ENCODE measurements at regions not wholly inside any gene's neighbourhood (a gene's known extent, or its start where the extent isn't known, plus 50 kb on each side); places are given as distances from the start of the nearest gene placed in this dataset.
"Not testable (repeated sequence)": the region's sequence is repeated elsewhere in the genome, so short reads cannot be mapped to it uniquely, and the experiment has no call there.

- DNase-seq (ENCODE audit: low spot score): no peak
These were observed 160.2 kb upstream of the SVIL start for GRCh38 chr10:29794776-29795611.

DNA sequence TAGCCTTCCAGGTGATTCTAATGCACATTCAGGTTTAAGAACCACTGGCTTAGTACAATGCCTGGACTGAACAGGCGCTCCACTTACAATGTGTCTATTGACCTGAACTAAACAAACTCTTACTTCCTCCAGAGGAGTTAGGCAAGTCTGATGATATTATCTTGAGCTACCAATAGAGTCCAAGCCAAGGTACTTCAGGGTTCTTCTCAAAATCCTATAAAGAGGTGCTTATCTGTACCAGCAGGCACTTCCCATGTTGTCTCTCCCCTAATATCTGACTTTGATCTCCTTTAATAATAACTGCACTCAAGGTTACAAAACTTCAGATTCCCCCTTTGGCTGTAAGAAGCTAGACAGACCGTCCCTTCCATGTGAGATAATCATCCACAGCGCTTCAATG lies 157.0 kb upstream of the SVIL start:
- DNase-seq (ENCODE audit: low spot score): no peak

DNA sequence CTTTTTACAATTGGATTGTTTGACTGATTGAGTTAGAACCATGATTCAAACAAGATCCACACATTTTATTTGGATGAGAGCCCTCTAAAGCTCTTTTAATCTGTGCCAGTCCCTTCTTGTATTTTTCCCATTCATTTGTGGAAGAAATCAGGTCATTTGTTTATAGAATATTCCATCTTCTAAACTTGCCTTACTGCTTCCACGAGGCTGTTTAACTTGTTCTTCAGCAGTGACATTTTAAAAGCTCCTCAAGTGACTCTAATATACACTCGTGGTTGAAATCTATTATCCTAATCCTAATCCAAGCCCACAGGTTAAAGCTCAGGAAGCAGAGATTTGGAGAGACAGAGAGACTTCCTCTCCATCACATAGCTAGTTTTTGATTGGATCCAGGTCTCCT lies 155.4 kb upstream of the SVIL start:
- DNase-seq (ENCODE audit: low spot score): no peak

- DNase-seq (ENCODE audit: low spot score): no peak
These were observed 153.3 kb upstream of the SVIL start for GRCh38 chr10:29788113-29788512.

GRCh38 chr10:29785701-29786100 lies 150.9 kb upstream of the SVIL start:
- DNase-seq (ENCODE audit: low spot score): no peak

GRCh38 chr10:29784175-29784773 lies 149.5 kb upstream of the SVIL start:
- no peak for DNase-seq (ENCODE audit: low spot score)

- DNase-seq (ENCODE audit: low spot score): no peak
These were observed 148.6 kb upstream of the SVIL start for GRCh38 chr10:29783201-29783947.

- no peak for DNase-seq (ENCODE audit: low spot score)
These were observed 145.9 kb upstream of the SVIL start for GRCh38 chr10:29780639-29781038.

DNA sequence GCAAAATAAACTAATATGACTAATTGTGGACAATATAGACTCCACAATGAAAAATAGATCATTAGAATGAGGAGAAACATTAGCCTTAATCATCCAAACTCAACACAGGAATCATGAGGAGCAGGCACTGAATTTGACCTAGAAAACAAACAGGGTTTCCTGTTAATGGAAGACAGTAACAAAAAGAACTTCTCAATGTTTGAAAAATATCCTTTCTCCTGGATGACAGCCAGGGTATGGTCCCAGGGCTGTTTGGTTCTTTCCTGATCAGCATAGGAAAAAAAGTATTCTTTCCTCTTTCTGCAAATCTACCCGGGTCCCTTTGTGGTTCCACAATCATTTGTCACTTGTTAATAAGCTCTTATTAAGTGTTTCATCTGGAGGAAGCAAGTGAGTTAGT lies 145.3 kb upstream of the SVIL start:
- no peak for DNase-seq (ENCODE audit: low spot score)

- DNase-seq (ENCODE audit: low spot score): no peak
These were observed 141.5 kb upstream of the SVIL start for GRCh38 chr10:29776246-29776645.

DNA sequence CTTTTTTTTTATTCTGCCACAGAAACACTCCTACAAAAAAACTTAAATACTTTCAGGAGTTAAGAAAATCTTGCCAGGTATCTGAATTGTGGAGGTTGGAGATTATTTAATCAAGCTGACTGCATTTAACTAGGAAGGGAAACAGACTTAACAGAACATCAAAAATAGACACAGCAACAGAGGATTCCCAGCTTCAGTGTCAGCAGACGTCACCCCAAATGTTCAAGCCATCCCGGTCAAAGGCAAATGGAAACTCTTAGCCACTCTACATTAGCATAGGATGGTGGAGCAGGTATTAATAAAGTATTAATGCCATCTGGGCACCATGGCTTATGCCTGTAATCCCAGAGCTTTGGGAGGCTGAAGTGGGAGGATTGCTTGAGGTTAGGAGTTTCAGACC lies 139.7 kb upstream of the SVIL start:
- no peak for DNase-seq (ENCODE audit: low spot score)

- no peak for DNase-seq (ENCODE audit: low spot score)
These were observed 138.9 kb upstream of the SVIL start for GRCh38 chr10:29773675-29774091.

DNA sequence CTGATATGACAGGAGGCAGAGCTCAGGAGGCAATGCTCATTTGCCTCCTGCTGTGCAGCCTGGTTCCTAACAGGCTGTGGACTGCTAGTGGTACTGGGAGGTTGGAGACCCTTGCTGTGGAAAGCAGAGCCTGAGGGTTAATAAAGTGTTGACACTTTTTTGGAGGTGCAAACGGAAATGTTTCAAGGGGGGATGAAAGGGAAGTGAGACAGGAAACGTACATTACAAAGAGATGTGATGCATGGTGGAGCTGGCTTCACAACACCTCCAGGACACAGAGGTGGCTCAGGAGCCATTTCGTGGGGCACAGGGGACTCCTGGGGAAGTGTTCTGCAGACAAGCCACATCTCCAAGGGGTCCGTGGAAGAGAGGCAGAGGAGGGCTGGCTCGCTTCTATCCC lies 137.6 kb upstream of the SVIL start:
- no peak for DNase-seq (ENCODE audit: low spot score)

GRCh38 chr10:29771376-29771775 lies 136.6 kb upstream of the SVIL start:
- no peak for DNase-seq (ENCODE audit: low spot score)

GRCh38 chr10:29769277-29769676 lies 134.5 kb upstream of the SVIL start:
- not testable (repeated sequence) for DNase-seq (ENCODE audit: low spot score)

- no peak for DNase-seq (ENCODE audit: low spot score)
These were observed 133.2 kb upstream of the SVIL start for GRCh38 chr10:29767968-29768367.

- DNase-seq (ENCODE audit: low spot score): no peak
These were observed 132.0 kb upstream of the SVIL start for GRCh38 chr10:29766753-29767152.

DNA sequence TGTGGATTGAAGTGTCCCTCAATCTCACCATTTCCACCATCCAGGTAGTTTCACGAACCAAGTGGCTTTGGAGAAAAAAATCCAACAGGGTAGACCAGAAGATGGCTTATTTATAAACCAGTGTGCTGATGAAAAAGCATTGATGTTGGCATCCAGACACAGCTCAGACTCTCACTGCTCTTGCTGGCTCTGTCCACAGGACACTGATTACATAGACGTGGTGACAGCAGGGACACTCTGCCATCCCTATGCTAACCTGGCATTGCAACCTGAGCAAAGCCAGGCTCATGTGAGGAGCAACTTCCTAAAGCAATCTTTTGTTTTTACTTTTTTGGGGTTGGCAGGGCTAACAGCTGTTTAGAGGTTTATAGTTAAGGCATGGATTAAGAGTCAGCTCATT lies 130.6 kb upstream of the SVIL start:
- no peak for DNase-seq (ENCODE audit: low spot score)

GRCh38 chr10:29763396-29763795 lies 128.6 kb upstream of the SVIL start:
- DNase-seq (ENCODE audit: low spot score): no peak

DNA sequence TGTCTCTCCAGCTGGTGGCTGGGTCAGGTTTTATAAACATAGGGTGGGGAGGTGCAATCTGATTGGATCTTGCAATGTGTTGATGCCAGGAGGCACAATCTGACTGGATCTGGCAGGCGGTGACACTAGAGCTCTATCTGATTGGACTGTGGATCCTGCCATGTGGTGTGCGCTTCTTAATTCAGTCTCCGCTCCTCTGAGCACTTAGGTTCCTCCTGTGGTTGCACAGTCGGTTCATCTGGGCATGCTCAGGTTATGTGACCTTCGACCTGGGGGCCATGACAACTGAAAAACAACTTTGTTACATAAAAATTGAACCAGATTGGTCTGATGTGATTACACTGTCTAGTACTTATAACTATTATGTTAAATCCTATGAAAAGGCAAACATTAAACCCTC lies 127.1 kb upstream of the SVIL start:
- no peak for DNase-seq (ENCODE audit: low spot score)

GRCh38 chr10:29760138-29760900 lies 125.5 kb upstream of the SVIL start:
- no peak for DNase-seq (ENCODE audit: low spot score)

DNA sequence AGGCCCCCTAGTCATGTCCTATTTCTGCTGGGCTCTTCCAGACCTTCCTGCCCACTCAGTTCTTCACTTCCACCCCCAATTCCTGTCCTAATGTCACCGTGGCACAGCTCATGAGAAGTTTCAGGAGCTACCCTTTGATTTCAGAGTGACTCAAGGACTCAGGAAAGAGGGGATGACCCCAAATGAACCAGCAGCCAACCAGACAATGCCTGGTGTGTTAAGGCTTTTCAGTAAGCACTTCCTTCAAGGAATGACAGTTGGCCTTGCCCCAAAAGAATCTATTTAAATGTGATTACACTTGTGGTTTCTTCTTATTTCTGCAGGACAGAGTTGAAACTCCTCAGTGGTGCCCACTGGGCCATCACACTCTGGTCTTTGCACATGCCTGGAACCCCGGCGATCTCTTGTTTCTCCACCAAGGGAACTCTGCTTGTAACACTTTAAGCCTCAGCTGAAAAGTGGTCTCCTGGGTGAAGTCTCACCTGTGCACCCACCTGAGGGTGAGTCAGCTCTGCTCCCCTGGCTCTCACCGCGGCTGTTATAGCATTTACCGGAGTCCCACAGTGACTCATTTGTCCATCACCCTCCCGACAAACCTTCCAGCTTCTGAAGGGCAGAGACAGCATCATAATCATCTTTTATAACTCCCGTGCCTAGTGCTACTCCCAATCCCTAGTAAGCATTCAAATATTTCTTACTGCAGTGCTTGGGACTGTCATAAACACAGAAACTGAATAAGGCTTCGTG lies 123.0 kb upstream of the SVIL start:
- DNase-seq (ENCODE audit: low spot score): no peak

All from left forelimb (tissue), 1 donor.